ENCODE measurements at regions not wholly inside any gene's neighbourhood (a gene's known extent, or its start where the extent isn't known, plus 50 kb on each side); places are given as distances from the start of the nearest gene placed in this dataset.

GRCh38 chr1:170872663-170873062, 62.7 kb upstream of the MROH9 start:
- Histone ChIP-seq H4K20me1 (ENCODE audit: low read depth) (no peaks in the 10 kb centered on the region), H3K9me3 (ENCODE audit: low read depth) (no peaks in the 10 kb centered on the region), H3K9ac (no peak overlapping the region), H3F3A (ENCODE audit: low read depth) (no peaks in the 10 kb centered on the region), H3K27me3 (peaks cover 20% of the 10 kb centered on the region), H3K27ac (no peak overlapping the region), H2AFZ (replicated peaks) (peak overlapping the region; percentile 20), H3K79me2 (ENCODE audit: low read depth) (no peaks in the 10 kb centered on the region), H3K36me3 (no peaks in the 10 kb centered on the region), H3K4me3 (no peak overlapping the region), H3K4me2 (no peak overlapping the region), H3K4me1 (peaks cover 14% of the 10 kb centered on the region)
- no peak for TF ChIP-seq EZH2phosphoT487 (IDR thresholded peaks at IDR 0.05)
- TF ChIP-seq CTCF (IDR thresholded peaks at IDR 0.05) = no peak
- TF ChIP-seq EZH2 (IDR thresholded peaks at IDR 0.05) = no peak
- no peaks in the 10 kb centered on the region for H3K9me3 Mint-ChIP-seq
- H3K27me3 Mint-ChIP-seq (ENCODE audit: insufficient read depth, low read depth) = no peaks in the 10 kb centered on the region
- H3K36me3 Mint-ChIP-seq = no peaks in the 10 kb centered on the region
- peaks cover 12% of the 10 kb centered on the region for H3K4me1 Mint-ChIP-seq
- no peak overlapping the region for H3K4me3 Mint-ChIP-seq
- no peak for DNase-seq (ENCODE audit: low spot score)
- no peak overlapping the region for H3K27ac Mint-ChIP-seq

GRCh38 chr1:170874671-170875070, 60.7 kb upstream of the MROH9 start:
- Mint-ChIP-seq H3K4me3 (no peak overlapping the region), H3K9me3 (no peaks in the 10 kb centered on the region), H3K4me1 (peaks cover 12% of the 10 kb centered on the region), H3K27me3 (ENCODE audit: insufficient read depth, low read depth) (peaks cover 4% of the 10 kb centered on the region), H3K36me3 (no peaks in the 10 kb centered on the region), H3K27ac (peak overlapping the region; percentile 81)
- TF ChIP-seq EZH2 (IDR thresholded peaks at IDR 0.05) (no peak), CTCF (IDR thresholded peaks at IDR 0.05) (no peak), EZH2phosphoT487 (IDR thresholded peaks at IDR 0.05) (no peak)
- Histone ChIP-seq H3K27ac (no peak overlapping the region), H3K9me3 (ENCODE audit: low read depth) (no peaks in the 10 kb centered on the region), H4K20me1 (ENCODE audit: low read depth) (no peaks in the 10 kb centered on the region), H3K4me2 (peak overlapping the region; percentile 54), H3F3A (ENCODE audit: low read depth) (no peaks in the 10 kb centered on the region), H3K4me3 (no peak overlapping the region), H3K9ac (no peak overlapping the region), H3K4me1 (peaks cover 14% of the 10 kb centered on the region), H3K79me2 (ENCODE audit: low read depth) (no peaks in the 10 kb centered on the region), H2AFZ (replicated peaks) (no peak overlapping the region), H3K27me3 (peaks cover 22% of the 10 kb centered on the region), H3K36me3 (no peaks in the 10 kb centered on the region)
- peak; percentile 57 for DNase-seq (ENCODE audit: low spot score)

- Mint-ChIP-seq H3K27me3 (ENCODE audit: insufficient read depth, low read depth) (peaks cover 7% of the 10 kb centered on the region), H3K36me3 (no peaks in the 10 kb centered on the region), H3K4me3 (no peak overlapping the region), H3K27ac (no peak overlapping the region), H3K9me3 (no peaks in the 10 kb centered on the region), H3K4me1 (no peaks in the 10 kb centered on the region)
- Histone ChIP-seq H4K20me1 (ENCODE audit: low read depth) (no peaks in the 10 kb centered on the region), H2AFZ (replicated peaks) (peak overlapping the region; percentile 73), H3K36me3 (no peaks in the 10 kb centered on the region), H3K4me3 (no peak overlapping the region), H3K27ac (no peak overlapping the region), H3K9ac (no peak overlapping the region), H3K9me3 (ENCODE audit: low read depth) (no peaks in the 10 kb centered on the region), H3K79me2 (ENCODE audit: low read depth) (no peaks in the 10 kb centered on the region), H3F3A (ENCODE audit: low read depth) (no peaks in the 10 kb centered on the region), H3K27me3 (peaks cover 13% of the 10 kb centered on the region), H3K4me1 (peaks cover 7% of the 10 kb centered on the region), H3K4me2 (no peak overlapping the region)
- no peak for TF ChIP-seq EZH2phosphoT487 (IDR thresholded peaks at IDR 0.05)
- peak; percentile 60 for TF ChIP-seq CTCF (IDR thresholded peaks at IDR 0.05)
- DNase-seq (ENCODE audit: low spot score) = peak; percentile 25
These were observed 53.8 kb upstream of the MROH9 start for GRCh38 chr1:170881268-170882265.
